Esophagus muscularis mucosa (tissue), 3 donors: ENCODE measurements at regions not wholly inside any gene's neighbourhood (a gene's known extent, or its start where the extent isn't known, plus 50 kb on each side); places are given as distances from the start of the nearest gene placed in this dataset.

Experiments
- EP300 ChIP-seq: sonication (generic); formaldehyde crosslinking; IDR thresholded peaks from one replicate; pipeline ENCODE4 v1.6.1; 2017; ENCODE audit warnings: antibody characterized with exemption
- TF ChIP-seq, protein P1 (sequence below), 3 experiments: fragments of 200-600 bp in 2 of 3; fragments of 450-650 bp in 1 of 3; sonication (generic) in 2 of 3; IDR thresholded peaks; one replicate each; pipeline ENCODE4 v1.5.1; 2017 to 2019; ENCODE audit warnings: antibody characterized with exemption in 3 of 3, mild to moderate bottlenecking in 2 of 3, moderate library complexity in 1 of 3

DNA sequence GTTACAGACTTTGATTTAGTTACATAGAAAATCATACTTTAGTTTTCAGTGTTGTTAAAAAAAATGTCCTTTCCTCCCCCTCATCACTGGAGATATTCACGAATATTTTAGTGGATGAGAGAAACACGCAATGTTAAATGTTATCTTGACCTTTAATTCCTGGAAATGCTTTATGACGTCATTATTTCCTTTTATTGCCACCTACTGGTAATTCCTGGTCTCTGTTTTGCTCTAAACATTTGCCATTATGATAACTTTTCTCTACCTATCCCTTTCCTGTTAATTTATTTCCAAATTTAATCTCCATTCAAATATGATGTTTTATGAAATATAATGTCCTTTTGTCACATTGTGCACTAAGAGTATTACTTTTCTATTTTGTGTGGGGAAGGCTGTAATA lies 770.6 kb downstream of the FAM181B start:
- TF ChIP-seq EP300: no peak
- TF ChIP-seq, protein P1, sequence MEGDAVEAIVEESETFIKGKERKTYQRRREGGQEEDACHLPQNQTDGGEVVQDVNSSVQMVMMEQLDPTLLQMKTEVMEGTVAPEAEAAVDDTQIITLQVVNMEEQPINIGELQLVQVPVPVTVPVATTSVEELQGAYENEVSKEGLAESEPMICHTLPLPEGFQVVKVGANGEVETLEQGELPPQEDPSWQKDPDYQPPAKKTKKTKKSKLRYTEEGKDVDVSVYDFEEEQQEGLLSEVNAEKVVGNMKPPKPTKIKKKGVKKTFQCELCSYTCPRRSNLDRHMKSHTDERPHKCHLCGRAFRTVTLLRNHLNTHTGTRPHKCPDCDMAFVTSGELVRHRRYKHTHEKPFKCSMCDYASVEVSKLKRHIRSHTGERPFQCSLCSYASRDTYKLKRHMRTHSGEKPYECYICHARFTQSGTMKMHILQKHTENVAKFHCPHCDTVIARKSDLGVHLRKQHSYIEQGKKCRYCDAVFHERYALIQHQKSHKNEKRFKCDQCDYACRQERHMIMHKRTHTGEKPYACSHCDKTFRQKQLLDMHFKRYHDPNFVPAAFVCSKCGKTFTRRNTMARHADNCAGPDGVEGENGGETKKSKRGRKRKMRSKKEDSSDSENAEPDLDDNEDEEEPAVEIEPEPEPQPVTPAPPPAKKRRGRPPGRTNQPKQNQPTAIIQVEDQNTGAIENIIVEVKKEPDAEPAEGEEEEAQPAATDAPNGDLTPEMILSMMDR (IDR thresholded peaks at IDR 0.05): no peak
